Endothelial cell of umbilical vein (primary cell): ENCODE measurements at regions not wholly inside any gene's neighbourhood (a gene's known extent, or its start where the extent isn't known, plus 50 kb on each side); places are given as distances from the start of the nearest gene placed in this dataset.

ENCODE experiments used
- BruUV-seq: library from RNA; stranded (reverse); fragments of 400-500 nt; replicated peaks from 2 replicates; lab custom pipeline; 2021; lab: Mats Ljungman, UMichigan
- CTCF ChIA-PET: fragments of 300-600, 350-600 bp; sonication (Branson Sonifier 250); formaldehyde crosslinking; loops from one replicate; lab custom pipeline; 2021; ENCODE audit warnings: antibody characterized with exemption, inconsistent platforms; lab: Charles Lee
- POLR2A ChIA-PET: fragments of 300-600, 350-600 bp; sonication (Branson Sonifier 250); formaldehyde crosslinking; loops from one replicate; lab custom pipeline; 2021; ENCODE audit warnings: antibody characterized with exemption, inconsistent platforms; lab: Charles Lee
- DNase-seq: peaks from one replicate; pipeline ENCODE4 v3.0.0-alpha.2; 2011; ENCODE audit warnings: low read depth, low spot score
- FAIRE-seq: peaks from 2 replicates; lab custom pipeline; 2011; peaks lifted over from hg19 to GRCh38; lab: Jason Lieb, UNC
- H2AFZ ChIP-seq: 2 replicates; pipeline ENCODE4 v1.6.0; 2012; ENCODE audit warnings: low read depth, low read length, control low read depth, inconsistent platforms
- H3K27ac ChIP-seq: 2 replicates; pipeline ENCODE4 v1.5.1; 2011; ENCODE audit warnings: low read depth, mild to moderate bottlenecking, control low read depth, low read length, moderate library complexity; ENCODE audit not compliant: insufficient read depth
- H3K27me3 ChIP-seq, 2 experiments: 2 replicates each; pipeline versions ENCODE4 v1.6.0 to v1.6.1; 2011; ENCODE audit warnings: low read length in 2 of 2, mixed read lengths in 1 of 2; ENCODE audit not compliant: control insufficient read depth in 2 of 2, insufficient read depth in 2 of 2
- H3K36me3 ChIP-seq, 2 experiments: 2 replicates in 1 of 2; 3 replicates in 1 of 2; pipeline ENCODE4 v1.5.1; 2011; ENCODE audit warnings: low read length in 2 of 2, mild to moderate bottlenecking in 1 of 2, moderate library complexity in 1 of 2; ENCODE audit not compliant: control insufficient read depth in 2 of 2, insufficient read depth in 2 of 2; ENCODE audit errors: extremely low read depth in 1 of 2
- H3K4me1 ChIP-seq: 3 replicates; pipeline ENCODE4 v1.5.1; 2011; ENCODE audit warnings: mild to moderate bottlenecking, low read length; ENCODE audit not compliant: control insufficient read depth, insufficient read depth; ENCODE audit errors: extremely low read depth
- H3K4me2 ChIP-seq: 2 replicates; pipeline ENCODE4 v1.6.1; 2011; ENCODE audit warnings: low read length, control low read depth, mixed read lengths; ENCODE audit not compliant: insufficient read depth
- H3K4me3 ChIP-seq, 3 experiments: fragments of 200-600 bp in 1 of 3; sonication (generic), shearing (Covaris generic) in 1 of 3; replicated peaks in 1 of 3; 2 replicates each; pipeline ENCODE4 v1.5.1; 2011 to 2016; ENCODE audit warnings: control low read depth in 3 of 3, low read length in 3 of 3, mild to moderate bottlenecking in 2 of 3, inconsistent platforms in 1 of 3, low read depth in 1 of 3, moderate library complexity in 1 of 3; ENCODE audit not compliant: insufficient read depth in 1 of 3
- H3K79me2 ChIP-seq: 2 replicates; pipeline ENCODE4 v1.6.0; 2012; ENCODE audit warnings: low read length, inconsistent platforms; ENCODE audit not compliant: control insufficient read depth, insufficient read depth
- H3K9ac ChIP-seq: replicated peaks from 2 replicates; pipeline ENCODE3; 2011; ENCODE audit warnings: low read length, control low read depth; ENCODE audit not compliant: insufficient read depth; ENCODE audit errors: extremely low read depth
- H3K9me1 ChIP-seq: replicated peaks from 3 replicates; pipeline ENCODE4 v1.6.0; 2011; ENCODE audit warnings: mild to moderate bottlenecking, low read length; ENCODE audit not compliant: control insufficient read depth, insufficient read depth; ENCODE audit errors: extremely low read depth
- H3K9me3 ChIP-seq: replicated peaks from 2 replicates; pipeline ENCODE4 v1.5.1; 2012; ENCODE audit warnings: low read length, inconsistent platforms; ENCODE audit not compliant: control insufficient read depth, insufficient read depth
- H4K20me1 ChIP-seq: replicated peaks from 2 replicates; pipeline ENCODE3; 2011; ENCODE audit warnings: mild to moderate bottlenecking, low read length; ENCODE audit not compliant: control insufficient read depth, insufficient read depth; ENCODE audit errors: extremely low read depth
- CTCF ChIP-seq, 2 donors: IDR thresholded peaks; 1 replicate in 1 of 2; 2 replicates in 1 of 2; pipeline ENCODE4 v1.5.1; 2011; ENCODE audit warnings: low read length in 2 of 2, mild to moderate bottlenecking in 2 of 2, moderate library complexity in 2 of 2, control low read depth in 1 of 2, inconsistent platforms in 1 of 2, low read depth in 1 of 2; ENCODE audit not compliant: insufficient read depth in 1 of 2; ENCODE audit errors: extremely low read depth in 1 of 2
- EZH2 ChIP-seq: IDR thresholded peaks from 2 replicates; pipeline ENCODE4 v1.6.1; 2012; ENCODE audit warnings: borderline replicate concordance, low read depth, mild to moderate bottlenecking, moderate library complexity, low read length, inconsistent platforms; ENCODE audit not compliant: severe bottlenecking
- FOS ChIP-seq: IDR thresholded peaks from 2 replicates; pipeline ENCODE4 v1.6.1; 2011; ENCODE audit warnings: mild to moderate bottlenecking, low read length, moderate library complexity, borderline replicate concordance; ENCODE audit not compliant: insufficient read depth
- MYC ChIP-seq: IDR thresholded peaks from one replicate; pipeline ENCODE4 v1.6.1; 2011; ENCODE audit warnings: mild to moderate bottlenecking, low read depth, low read length
- POLR2A ChIP-seq: IDR thresholded peaks from 2 replicates; pipeline ENCODE4 v1.6.1; 2012; ENCODE audit warnings: low read depth, mild to moderate bottlenecking, control low read depth, low read length
- POLR2AphosphoS5 ChIP-seq: IDR thresholded peaks from 2 replicates; pipeline ENCODE4 v1.6.1; 2012; ENCODE audit warnings: low read depth, mild to moderate bottlenecking, control low read depth, low read length, moderate library complexity; ENCODE audit not compliant: insufficient read depth
- dilution Hi-C: fragments of 300-500 bp; cut with MboI; formaldehyde crosslinking; loops from one replicate; pipeline ENCODE4 v1.15.0; 2019; ENCODE audit warnings: low sequenced_read_pairs; ENCODE audit not compliant: extremely low pct_ligation_motif_present
- intact Hi-C: fragments of 100-400 bp; cut with micrococcal nuclease; formaldehyde crosslinking; loops from one replicate; pipeline ENCODE4 v1.10.0; 2022
- TF ChIP-seq, protein P1 (sequence below): IDR thresholded peaks from 2 replicates; pipeline ENCODE4 v1.6.1; 2011; ENCODE audit not compliant: insufficient read depth, insufficient read length

GRCh38 chr21:15415541-15416261 is 314.1 kb upstream of the USP25 start:
- FAIRE-seq (no peak), DNase-seq (no peak)
- H2AFZ ChIP-seq = no peak overlapping the region
- no peaks in the 10 kb centered on the region for H3K36me3 ChIP-seq
- H3K4me2 ChIP-seq = no peak overlapping the region
- intact Hi-C loops (no loop called here), dilution Hi-C loops (no loop called here)
- no peak overlapping the region for H3K4me3 ChIP-seq
- H3K27me3 ChIP-seq = no peaks in the 10 kb centered on the region
- no peaks in the 10 kb centered on the region for H3K79me2 ChIP-seq
- no peaks in the 10 kb centered on the region for H3K4me1 ChIP-seq
- no peaks in the 10 kb centered on the region for H4K20me1 ChIP-seq
- H3K27ac ChIP-seq = no peak overlapping the region
- no peak overlapping the region for H3K9ac ChIP-seq
- CTCF ChIA-PET = interaction anchor here (1.8 kb wide), 1 partner anchor 10 kb away, joined by 4 read pairs; no protein-coding TSS in a partner anchor
- no peaks in the 10 kb centered on the region for H3K9me3 ChIP-seq
- H3K9me1 ChIP-seq = no peaks in the 10 kb centered on the region
- no TSS peak for BruUV-seq
- TF ChIP-seq, protein P1, sequence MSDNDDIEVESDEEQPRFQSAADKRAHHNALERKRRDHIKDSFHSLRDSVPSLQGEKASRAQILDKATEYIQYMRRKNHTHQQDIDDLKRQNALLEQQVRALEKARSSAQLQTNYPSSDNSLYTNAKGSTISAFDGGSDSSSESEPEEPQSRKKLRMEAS = no peak
- no peak for TF ChIP-seq POLR2AphosphoS5
- TF ChIP-seq CTCF (IDR thresholded peaks at IDR 0.05; ENCODE audit: extremely low read depth in 1 of 2, insufficient read depth in 1 of 2, low read depth in 1 of 2, low read length in 2 of 2) = no peak
- no peak for TF ChIP-seq MYC
- no peak for TF ChIP-seq EZH2
- TF ChIP-seq FOS = no peak
- no peak for TF ChIP-seq POLR2A
- POLR2A ChIA-PET = no interaction called here
